Glutamatergic neuron (in vitro differentiated cells): ENCODE measurements at regions not wholly inside any gene's neighbourhood (a gene's known extent, or its start where the extent isn't known, plus 50 kb on each side); places are given as distances from the start of the nearest gene placed in this dataset.
A peak's percentile ranks its signal among the peaks of the same experiment; 100 is the strongest.

Source experiments
- DNase-seq: peaks from one replicate; pipeline ENCODE4 v3.0.0; 2022
- H3K27ac Mint-ChIP-seq: one replicate; pipeline ENCODE4 v1.8.0; 2020; ENCODE audit warnings: mild to moderate bottlenecking, mixed read lengths, inconsistent platforms; ENCODE audit not compliant: unreplicated experiment
- H3K27me3 Mint-ChIP-seq: one replicate; pipeline ENCODE4 v1.8.0; 2020; ENCODE audit warnings: mild to moderate bottlenecking, moderate library complexity, mixed read lengths, inconsistent platforms; ENCODE audit not compliant: unreplicated experiment
- H3K36me3 Mint-ChIP-seq: one replicate; pipeline ENCODE4 v1.8.0; 2020; ENCODE audit warnings: mild to moderate bottlenecking, mixed read lengths, inconsistent platforms; ENCODE audit not compliant: unreplicated experiment
- H3K4me1 Mint-ChIP-seq: one replicate; pipeline ENCODE4 v1.8.0; 2020; ENCODE audit warnings: mild to moderate bottlenecking, low read depth, mixed read lengths, inconsistent platforms; ENCODE audit not compliant: unreplicated experiment
- H3K4me3 Mint-ChIP-seq: one replicate; pipeline ENCODE4 v1.8.0; 2020; ENCODE audit warnings: mild to moderate bottlenecking, mixed read lengths, inconsistent platforms; ENCODE audit not compliant: unreplicated experiment
- H3K9me3 Mint-ChIP-seq: one replicate; pipeline ENCODE4 v1.8.0; 2020; ENCODE audit warnings: mild to moderate bottlenecking, moderate library complexity, mixed read lengths, inconsistent platforms; ENCODE audit not compliant: unreplicated experiment
- CTCF ChIP-seq: fragments of 200-600 bp; sonication (generic); IDR thresholded peaks from one replicate; pipeline ENCODE4 v1.5.0; 2021; ENCODE audit not compliant: partially characterized antibody, unreplicated experiment

GRCh38 chr11:82326853-82327252 lies 406.8 kb downstream of the FAM181B start:
- H3K4me3 Mint-ChIP-seq = no peak overlapping the region
- no peak for DNase-seq
- no peaks in the 10 kb centered on the region for H3K9me3 Mint-ChIP-seq
- H3K27ac Mint-ChIP-seq = no peak overlapping the region
- no peaks in the 10 kb centered on the region for H3K4me1 Mint-ChIP-seq
- no peaks in the 10 kb centered on the region for H3K36me3 Mint-ChIP-seq
- TF ChIP-seq CTCF = no peak
- no peaks in the 10 kb centered on the region for H3K27me3 Mint-ChIP-seq

DNA sequence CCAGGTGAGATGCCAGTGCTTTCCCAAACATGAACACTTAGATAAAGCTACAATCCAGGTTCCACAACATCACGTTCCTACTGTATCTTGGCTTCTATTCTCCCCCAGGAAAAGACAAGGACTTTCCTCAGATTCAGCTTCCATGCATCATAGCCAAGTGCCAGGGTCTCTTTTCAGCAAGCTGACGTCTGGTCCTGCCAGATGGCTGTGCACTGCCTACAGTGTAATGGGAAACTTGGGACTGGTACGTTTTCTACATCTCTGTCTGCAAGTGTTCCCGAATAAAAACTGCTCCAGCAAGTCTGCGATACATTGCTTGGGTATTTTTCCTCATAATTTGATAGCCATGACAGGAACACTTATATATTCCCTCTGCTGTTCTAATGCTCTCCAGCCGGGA lies 412.5 kb downstream of the FAM181B start:
- H3K4me1 Mint-ChIP-seq = peaks cover 9% of the 10 kb centered on the region
- H3K9me3 Mint-ChIP-seq = peaks cover 7% of the 10 kb centered on the region
- peak; percentile 42 for DNase-seq
- no peak overlapping the region for H3K4me3 Mint-ChIP-seq
- no peaks in the 10 kb centered on the region for H3K36me3 Mint-ChIP-seq
- TF ChIP-seq CTCF = no peak
- H3K27me3 Mint-ChIP-seq = no peaks in the 10 kb centered on the region
- H3K27ac Mint-ChIP-seq = peak overlapping the region; percentile 67

DNA sequence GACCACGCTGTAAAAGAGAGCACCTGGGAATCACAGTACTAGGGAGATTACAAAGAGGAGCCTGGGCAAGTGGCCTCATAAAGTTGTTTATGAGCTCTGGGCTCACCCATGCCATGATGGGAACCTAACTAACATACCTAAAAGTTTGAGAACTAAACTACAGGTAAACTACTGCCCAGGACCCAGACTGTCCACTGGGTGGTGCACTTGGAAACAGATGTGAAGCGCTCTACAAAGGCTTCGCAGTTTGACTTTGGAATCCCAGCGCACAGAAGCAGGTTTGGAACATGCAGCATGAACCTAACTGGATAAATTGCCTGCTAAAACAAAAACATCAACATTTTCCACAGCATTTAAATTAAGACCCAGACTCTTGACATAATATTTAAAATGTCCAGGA lies 418.6 kb downstream of the FAM181B start:
- H3K4me3 Mint-ChIP-seq = no peak overlapping the region
- peak; percentile 30 for DNase-seq
- peak; percentile 53 for TF ChIP-seq CTCF
- peaks cover 7% of the 10 kb centered on the region for H3K4me1 Mint-ChIP-seq
- peaks cover 3% of the 10 kb centered on the region for H3K9me3 Mint-ChIP-seq
- H3K27me3 Mint-ChIP-seq = no peaks in the 10 kb centered on the region
- H3K27ac Mint-ChIP-seq = no peak overlapping the region
- H3K36me3 Mint-ChIP-seq = no peaks in the 10 kb centered on the region

GRCh38 chr11:82308979-82309378 lies 424.7 kb downstream of the FAM181B start:
- Mint-ChIP-seq H3K4me1 (peaks cover 12% of the 10 kb centered on the region), H3K9me3 (no peaks in the 10 kb centered on the region), H3K27ac (no peak overlapping the region), H3K36me3 (no peaks in the 10 kb centered on the region), H3K27me3 (no peaks in the 10 kb centered on the region), H3K4me3 (no peak overlapping the region)
- TF ChIP-seq CTCF = no peak
- peak; percentile 19 for DNase-seq

- no peak for TF ChIP-seq CTCF
- no peak for DNase-seq
- H3K4me3 Mint-ChIP-seq = no peak overlapping the region
- H3K9me3 Mint-ChIP-seq = peaks cover 4% of the 10 kb centered on the region
- H3K27ac Mint-ChIP-seq = no peak overlapping the region
- peaks cover 1% of the 10 kb centered on the region for H3K27me3 Mint-ChIP-seq
- H3K36me3 Mint-ChIP-seq = no peaks in the 10 kb centered on the region
- peaks cover 33% of the 10 kb centered on the region for H3K4me1 Mint-ChIP-seq
Observed at GRCh38 chr11:82305123-82305522, 428.5 kb downstream of the FAM181B start.
